ENCODE measurements at regions not wholly inside any gene's neighbourhood (a gene's known extent, or its start where the extent isn't known, plus 50 kb on each side); places are given as distances from the start of the nearest gene placed in this dataset.

DNA sequence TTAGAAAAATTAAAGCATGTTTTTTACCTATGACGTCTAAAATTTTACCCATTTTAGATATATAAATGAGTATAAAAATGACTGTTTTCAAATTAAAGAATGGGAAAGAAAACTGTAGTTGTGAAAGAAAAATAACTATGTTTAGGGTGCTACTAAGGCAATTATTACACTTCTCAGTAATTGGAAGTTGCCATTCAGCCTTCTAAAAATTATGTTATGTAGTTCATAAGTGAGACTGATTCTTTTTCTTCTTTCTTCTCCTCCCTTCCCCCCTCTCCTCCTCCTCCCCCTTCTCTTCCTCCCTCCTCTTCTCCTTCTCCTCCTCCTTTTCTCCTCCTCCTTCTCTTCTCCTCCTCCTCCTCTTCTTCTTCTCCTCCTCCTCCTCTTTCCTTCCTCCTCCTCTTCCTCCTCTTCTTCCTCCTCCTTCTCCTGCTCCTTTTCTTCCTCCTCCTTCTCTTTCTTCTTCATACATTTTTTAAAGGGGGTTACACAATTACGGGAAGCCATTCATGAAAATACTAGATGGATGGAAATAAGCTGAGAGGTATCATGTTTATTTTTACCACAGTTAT lies 223.6 kb downstream of the CETN3 start:
- TF ChIP-seq, protein P1, sequence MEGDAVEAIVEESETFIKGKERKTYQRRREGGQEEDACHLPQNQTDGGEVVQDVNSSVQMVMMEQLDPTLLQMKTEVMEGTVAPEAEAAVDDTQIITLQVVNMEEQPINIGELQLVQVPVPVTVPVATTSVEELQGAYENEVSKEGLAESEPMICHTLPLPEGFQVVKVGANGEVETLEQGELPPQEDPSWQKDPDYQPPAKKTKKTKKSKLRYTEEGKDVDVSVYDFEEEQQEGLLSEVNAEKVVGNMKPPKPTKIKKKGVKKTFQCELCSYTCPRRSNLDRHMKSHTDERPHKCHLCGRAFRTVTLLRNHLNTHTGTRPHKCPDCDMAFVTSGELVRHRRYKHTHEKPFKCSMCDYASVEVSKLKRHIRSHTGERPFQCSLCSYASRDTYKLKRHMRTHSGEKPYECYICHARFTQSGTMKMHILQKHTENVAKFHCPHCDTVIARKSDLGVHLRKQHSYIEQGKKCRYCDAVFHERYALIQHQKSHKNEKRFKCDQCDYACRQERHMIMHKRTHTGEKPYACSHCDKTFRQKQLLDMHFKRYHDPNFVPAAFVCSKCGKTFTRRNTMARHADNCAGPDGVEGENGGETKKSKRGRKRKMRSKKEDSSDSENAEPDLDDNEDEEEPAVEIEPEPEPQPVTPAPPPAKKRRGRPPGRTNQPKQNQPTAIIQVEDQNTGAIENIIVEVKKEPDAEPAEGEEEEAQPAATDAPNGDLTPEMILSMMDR (IDR thresholded peaks at IDR 0.05): no peak
- TF ChIP-seq POLR2A (IDR thresholded peaks at IDR 0.05): no peak
